HL-60 (cell line): ENCODE measurements at regions not wholly inside any gene's neighbourhood (a gene's known extent, or its start where the extent isn't known, plus 50 kb on each side); places are given as distances from the start of the nearest gene placed in this dataset.

Experiments
- DNase-seq, 2 experiments: peaks; one replicate each; pipeline ENCODE4 v3.0.0-alpha.2; 2010 to 2020; ENCODE audit warnings: low read depth in 1 of 2, low spot score in 1 of 2
- H3K27ac ChIP-seq: fragments of 250-450 bp; sonication (Bioruptor Pico); replicated peaks from 2 replicates; pipeline ENCODE4 v1.5.1; 2020; ENCODE audit warnings: mild to moderate bottlenecking, moderate library complexity
- H3K27me3 ChIP-seq: fragments of 250-450 bp; sonication (Bioruptor Pico); 2 replicates; pipeline ENCODE4 v1.5.1; 2021; ENCODE audit warnings: mild to moderate bottlenecking, moderate library complexity; ENCODE audit not compliant: insufficient read depth, poor library complexity, severe bottlenecking
- H3K4me3 ChIP-seq: replicated peaks from 2 replicates; pipeline ENCODE4 v1.5.1; 2011; ENCODE audit warnings: mild to moderate bottlenecking, control low read depth, low read length; ENCODE audit not compliant: insufficient read depth
- CTCF ChIP-seq: IDR thresholded peaks from one replicate; pipeline ENCODE4 v1.5.1; 2011; ENCODE audit warnings: low read length, control low read depth, inconsistent platforms; ENCODE audit not compliant: insufficient read depth
- GABPA ChIP-seq: IDR thresholded peaks from 2 replicates; pipeline ENCODE4 v1.6.1; 2012; ENCODE audit warnings: low read depth
- POLR2AphosphoS5 ChIP-seq: IDR thresholded peaks from 2 replicates; pipeline ENCODE4 v1.6.1; 2012; ENCODE audit warnings: low read depth
- SPI1 ChIP-seq: IDR thresholded peaks from 2 replicates; pipeline ENCODE4 v1.6.1; 2012; ENCODE audit warnings: low read depth, mild to moderate bottlenecking, borderline replicate concordance
- TF ChIP-seq, protein P1 (sequence below): IDR thresholded peaks from 2 replicates; pipeline ENCODE4 v1.6.1; 2012; ENCODE audit warnings: low read depth; ENCODE audit not compliant: insufficient replicate concordance

- TF ChIP-seq CTCF (no peak), SPI1 (no peak), GABPA (no peak), POLR2AphosphoS5 (no peak)
- TF ChIP-seq, protein P1, sequence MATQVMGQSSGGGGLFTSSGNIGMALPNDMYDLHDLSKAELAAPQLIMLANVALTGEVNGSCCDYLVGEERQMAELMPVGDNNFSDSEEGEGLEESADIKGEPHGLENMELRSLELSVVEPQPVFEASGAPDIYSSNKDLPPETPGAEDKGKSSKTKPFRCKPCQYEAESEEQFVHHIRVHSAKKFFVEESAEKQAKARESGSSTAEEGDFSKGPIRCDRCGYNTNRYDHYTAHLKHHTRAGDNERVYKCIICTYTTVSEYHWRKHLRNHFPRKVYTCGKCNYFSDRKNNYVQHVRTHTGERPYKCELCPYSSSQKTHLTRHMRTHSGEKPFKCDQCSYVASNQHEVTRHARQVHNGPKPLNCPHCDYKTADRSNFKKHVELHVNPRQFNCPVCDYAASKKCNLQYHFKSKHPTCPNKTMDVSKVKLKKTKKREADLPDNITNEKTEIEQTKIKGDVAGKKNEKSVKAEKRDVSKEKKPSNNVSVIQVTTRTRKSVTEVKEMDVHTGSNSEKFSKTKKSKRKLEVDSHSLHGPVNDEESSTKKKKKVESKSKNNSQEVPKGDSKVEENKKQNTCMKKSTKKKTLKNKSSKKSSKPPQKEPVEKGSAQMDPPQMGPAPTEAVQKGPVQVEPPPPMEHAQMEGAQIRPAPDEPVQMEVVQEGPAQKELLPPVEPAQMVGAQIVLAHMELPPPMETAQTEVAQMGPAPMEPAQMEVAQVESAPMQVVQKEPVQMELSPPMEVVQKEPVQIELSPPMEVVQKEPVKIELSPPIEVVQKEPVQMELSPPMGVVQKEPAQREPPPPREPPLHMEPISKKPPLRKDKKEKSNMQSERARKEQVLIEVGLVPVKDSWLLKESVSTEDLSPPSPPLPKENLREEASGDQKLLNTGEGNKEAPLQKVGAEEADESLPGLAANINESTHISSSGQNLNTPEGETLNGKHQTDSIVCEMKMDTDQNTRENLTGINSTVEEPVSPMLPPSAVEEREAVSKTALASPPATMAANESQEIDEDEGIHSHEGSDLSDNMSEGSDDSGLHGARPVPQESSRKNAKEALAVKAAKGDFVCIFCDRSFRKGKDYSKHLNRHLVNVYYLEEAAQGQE, result no peak
- no peak for DNase-seq
- H3K4me3 ChIP-seq, result no peak overlapping the region
- H3K27me3 ChIP-seq, result peaks cover 2% of the 10 kb centered on the region
- no peak overlapping the region for H3K27ac ChIP-seq
These were observed 371.3 kb upstream of the TNP1 start for GRCh38 chr2:217231212-217231611.

DNA sequence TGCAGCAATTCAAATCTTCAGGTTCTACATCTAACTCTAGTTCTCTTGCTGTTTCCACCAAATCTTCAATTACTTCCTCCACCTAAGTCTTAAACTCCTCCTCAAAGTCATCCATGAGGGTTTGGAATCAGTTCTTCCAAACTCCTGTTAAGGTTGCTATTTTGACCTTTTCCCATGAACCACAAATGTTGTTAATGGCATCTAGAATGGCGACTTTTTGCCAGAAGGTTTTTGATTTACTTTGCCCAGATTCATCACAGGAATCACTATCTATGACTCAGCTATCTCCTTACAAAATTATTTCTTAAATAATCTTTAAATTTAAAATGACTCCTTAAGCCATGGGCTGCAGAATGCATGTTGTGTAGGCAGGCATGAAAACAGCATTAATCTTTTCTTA is 368.9 kb upstream of the TNP1 start:
- no peak overlapping the region for H3K4me3 ChIP-seq
- H3K27ac ChIP-seq, result no peak overlapping the region
- no peaks in the 10 kb centered on the region for H3K27me3 ChIP-seq
- no peak for DNase-seq
- TF ChIP-seq SPI1 (no peak), GABPA (no peak), POLR2AphosphoS5 (no peak), CTCF (no peak)
- TF ChIP-seq, protein P1, result no peak

GRCh38 chr2:217227794-217228193 is 367.9 kb upstream of the TNP1 start:
- no peak overlapping the region for H3K4me3 ChIP-seq
- no peak for TF ChIP-seq CTCF
- TF ChIP-seq, protein P1, result no peak
- no peak for TF ChIP-seq SPI1
- no peak for TF ChIP-seq GABPA
- TF ChIP-seq POLR2AphosphoS5, result no peak
- no peaks in the 10 kb centered on the region for H3K27me3 ChIP-seq
- no peak overlapping the region; the same call in 1 of the 2 replicates for H3K27ac ChIP-seq
- DNase-seq, result no peak
